ENCODE measurements at regions not wholly inside any gene's neighbourhood (a gene's known extent, or its start where the extent isn't known, plus 50 kb on each side); places are given as distances from the start of the nearest gene placed in this dataset.

GRCh38 chr17:63221939-63222338, 224.2 kb downstream of the CYB561 start:
- Histone ChIP-seq H4K20me1 (ENCODE audit: insufficient read depth, low read length, poor library complexity, severe bottlenecking) (no peaks in the 10 kb centered on the region), H3K4me1 (ENCODE audit: insufficient read depth, low read length, poor library complexity, severe bottlenecking) (no peaks in the 10 kb centered on the region), H3K4me3 (ENCODE audit: low read length, poor library complexity, severe bottlenecking) (no peak overlapping the region), H3K36me3 (ENCODE audit: insufficient read depth, low read length) (no peaks in the 10 kb centered on the region), H3K4me2 (ENCODE audit: low read depth, low read length, poor library complexity, severe bottlenecking) (no peak overlapping the region), H3K9me2 (replicated peaks; ENCODE audit: low read depth, low read length) (no peaks in the 10 kb centered on the region), H2AFZ (ENCODE audit: low read length) (no peak overlapping the region), H3K27me3 (ENCODE audit: insufficient read depth, low read length, poor library complexity, severe bottlenecking) (no peaks in the 10 kb centered on the region), H3K9ac (ENCODE audit: low read depth, low read length, poor library complexity, severe bottlenecking) (no peak overlapping the region), H3F3A (ENCODE audit: low read depth) (no peaks in the 10 kb centered on the region), H3K9me3 (ENCODE audit: insufficient read depth, low read depth, low read length) (no peaks in the 10 kb centered on the region), H3K79me2 (ENCODE audit: insufficient read depth, low read length) (no peaks in the 10 kb centered on the region)
- TF ChIP-seq EZH2phosphoT487 (IDR thresholded peaks at IDR 0.05; ENCODE audit: borderline replicate concordance) (no peak), CTCF (conservative IDR thresholded peaks at IDR 0.05; ENCODE audit: low read length) (no peak)

GRCh38 chr17:63222655-63223054, 223.5 kb downstream of the CYB561 start:
- Histone ChIP-seq H3K27me3 (ENCODE audit: insufficient read depth, low read length, poor library complexity, severe bottlenecking) (no peaks in the 10 kb centered on the region), H4K20me1 (ENCODE audit: insufficient read depth, low read length, poor library complexity, severe bottlenecking) (no peaks in the 10 kb centered on the region), H3K9ac (ENCODE audit: low read depth, low read length, poor library complexity, severe bottlenecking) (no peak overlapping the region), H3K9me3 (ENCODE audit: insufficient read depth, low read depth, low read length) (no peaks in the 10 kb centered on the region), H3K4me1 (ENCODE audit: insufficient read depth, low read length, poor library complexity, severe bottlenecking) (no peaks in the 10 kb centered on the region), H3K36me3 (ENCODE audit: insufficient read depth, low read length) (no peaks in the 10 kb centered on the region), H3K4me3 (ENCODE audit: low read length, poor library complexity, severe bottlenecking) (no peak overlapping the region), H3K9me2 (replicated peaks; ENCODE audit: low read depth, low read length) (no peaks in the 10 kb centered on the region), H3F3A (ENCODE audit: low read depth) (no peaks in the 10 kb centered on the region), H2AFZ (ENCODE audit: low read length) (no peak overlapping the region), H3K79me2 (ENCODE audit: insufficient read depth, low read length) (no peaks in the 10 kb centered on the region), H3K4me2 (ENCODE audit: low read depth, low read length, poor library complexity, severe bottlenecking) (no peak overlapping the region)
- TF ChIP-seq CTCF (conservative IDR thresholded peaks at IDR 0.05; ENCODE audit: low read length), result peak; percentile 26; the same call in 1 of the 2 replicates
- no peak for TF ChIP-seq EZH2phosphoT487 (IDR thresholded peaks at IDR 0.05; ENCODE audit: borderline replicate concordance)

GRCh38 chr17:63223212-63223911, 222.7 kb downstream of the CYB561 start:
- no peak for TF ChIP-seq EZH2phosphoT487 (IDR thresholded peaks at IDR 0.05; ENCODE audit: borderline replicate concordance)
- no peak for TF ChIP-seq CTCF (conservative IDR thresholded peaks at IDR 0.05; ENCODE audit: low read length)
- no peak overlapping the region for H3K4me2 ChIP-seq (ENCODE audit: low read depth, low read length, poor library complexity, severe bottlenecking)
- no peaks in the 10 kb centered on the region for H4K20me1 ChIP-seq (ENCODE audit: insufficient read depth, low read length, poor library complexity, severe bottlenecking)

More at GRCh38 chr17:63223212-63223911, 222.7 kb downstream of the CYB561 start:
- no peaks in the 10 kb centered on the region for H3K4me1 ChIP-seq (ENCODE audit: insufficient read depth, low read length, poor library complexity, severe bottlenecking)
- H3K9ac ChIP-seq (ENCODE audit: low read depth, low read length, poor library complexity, severe bottlenecking), result no peak overlapping the region
- no peak overlapping the region for H2AFZ ChIP-seq (ENCODE audit: low read length)
- H3K27me3 ChIP-seq (ENCODE audit: insufficient read depth, low read length, poor library complexity, severe bottlenecking), result no peaks in the 10 kb centered on the region
- H3K9me3 ChIP-seq (ENCODE audit: insufficient read depth, low read depth, low read length), result no peaks in the 10 kb centered on the region
- no peaks in the 10 kb centered on the region for H3K79me2 ChIP-seq (ENCODE audit: insufficient read depth, low read length)
- no peaks in the 10 kb centered on the region for H3F3A ChIP-seq (ENCODE audit: low read depth)
- H3K4me3 ChIP-seq (ENCODE audit: low read length, poor library complexity, severe bottlenecking), result no peak overlapping the region
- H3K9me2 ChIP-seq (replicated peaks; ENCODE audit: low read depth, low read length), result no peaks in the 10 kb centered on the region
- H3K36me3 ChIP-seq (ENCODE audit: insufficient read depth, low read length), result no peaks in the 10 kb centered on the region
